Transverse colon (tissue), 3 donors: ENCODE measurements at regions not wholly inside any gene's neighbourhood (a gene's known extent, or its start where the extent isn't known, plus 50 kb on each side); places are given as distances from the start of the nearest gene placed in this dataset.

Experiments used
- POLR2A ChIP-seq: fragments of 450-650 bp; IDR thresholded peaks from one replicate; pipeline ENCODE4 v1.6.1; 2016; ENCODE audit warnings: antibody characterized with exemption, mild to moderate bottlenecking, moderate library complexity
- POLR2AphosphoS5 ChIP-seq, 3 donors: sonication (generic); formaldehyde crosslinking; IDR thresholded peaks; one replicate each; pipeline ENCODE4 v1.6.1; 2016; ENCODE audit warnings: antibody characterized with exemption in 3 of 3

- TF ChIP-seq POLR2AphosphoS5 (IDR thresholded peaks at IDR 0.05): no peak
- no peak for TF ChIP-seq POLR2A
These were observed 342.5 kb downstream of the TEX29 start for GRCh38 chr13:111662895-111663294.
